ENCODE measurements at regions not wholly inside any gene's neighbourhood (a gene's known extent, or its start where the extent isn't known, plus 50 kb on each side); places are given as distances from the start of the nearest gene placed in this dataset.

DNA sequence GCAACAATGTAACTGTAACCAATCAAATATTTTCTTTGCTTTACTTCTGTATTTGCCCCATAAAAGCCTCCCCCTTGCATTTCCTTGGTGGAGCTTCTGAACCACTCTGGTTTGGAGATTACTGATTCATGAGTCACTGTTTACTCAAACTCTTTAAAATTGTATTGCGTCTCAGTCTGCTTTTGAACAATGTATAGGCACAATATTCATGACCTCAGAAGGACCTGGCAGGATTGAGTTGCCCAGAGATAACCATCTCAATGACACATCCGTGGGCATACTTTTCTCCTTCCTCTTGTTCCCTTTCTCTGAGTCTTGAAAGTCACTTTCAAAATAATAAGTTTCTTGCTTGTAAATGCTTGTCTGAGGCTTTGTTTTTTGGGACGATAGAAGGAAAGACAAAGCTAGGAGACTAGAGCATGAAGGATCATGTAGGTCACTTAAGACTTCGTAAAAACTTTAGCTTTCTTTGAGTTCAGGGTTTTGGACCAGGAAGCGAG, 57.1 kb upstream of the POU1F1 start:
- no peak for DNase-seq (ENCODE audit: low spot score)

GRCh38 chr3:87332789-87333188, 56.4 kb upstream of the POU1F1 start:
- no peak for DNase-seq (ENCODE audit: low spot score)

GRCh38 chr3:87329065-87329464, 52.7 kb upstream of the POU1F1 start:
- DNase-seq (ENCODE audit: low spot score): no peak

Measured in mucosa of gallbladder (tissue), 1 donor.